Neural progenitor cell (in vitro differentiated cells): ENCODE measurements at regions not wholly inside any gene's neighbourhood (a gene's known extent, or its start where the extent isn't known, plus 50 kb on each side); places are given as distances from the start of the nearest gene placed in this dataset.

Source experiments
- CTCF ChIP-seq: fragments of 200-600 bp; sonication (generic); IDR thresholded peaks from 2 replicates; pipeline ENCODE4 v1.5.1; 2017; ENCODE audit warnings: antibody characterized with exemption, mild to moderate bottlenecking
- EZH2phosphoT487 ChIP-seq: fragments of 200-600 bp; sonication (generic); IDR thresholded peaks from 2 replicates; pipeline ENCODE4 v1.6.1; 2017; ENCODE audit warnings: antibody characterized with exemption

- TF ChIP-seq CTCF = no peak
- TF ChIP-seq EZH2phosphoT487 = no peak
Measured at GRCh38 chr7:93812061-93812460, 78.5 kb downstream of the TFPI2 start.
